ENCODE measurements at regions not wholly inside any gene's neighbourhood (a gene's known extent, or its start where the extent isn't known, plus 50 kb on each side); places are given as distances from the start of the nearest gene placed in this dataset.

DNA sequence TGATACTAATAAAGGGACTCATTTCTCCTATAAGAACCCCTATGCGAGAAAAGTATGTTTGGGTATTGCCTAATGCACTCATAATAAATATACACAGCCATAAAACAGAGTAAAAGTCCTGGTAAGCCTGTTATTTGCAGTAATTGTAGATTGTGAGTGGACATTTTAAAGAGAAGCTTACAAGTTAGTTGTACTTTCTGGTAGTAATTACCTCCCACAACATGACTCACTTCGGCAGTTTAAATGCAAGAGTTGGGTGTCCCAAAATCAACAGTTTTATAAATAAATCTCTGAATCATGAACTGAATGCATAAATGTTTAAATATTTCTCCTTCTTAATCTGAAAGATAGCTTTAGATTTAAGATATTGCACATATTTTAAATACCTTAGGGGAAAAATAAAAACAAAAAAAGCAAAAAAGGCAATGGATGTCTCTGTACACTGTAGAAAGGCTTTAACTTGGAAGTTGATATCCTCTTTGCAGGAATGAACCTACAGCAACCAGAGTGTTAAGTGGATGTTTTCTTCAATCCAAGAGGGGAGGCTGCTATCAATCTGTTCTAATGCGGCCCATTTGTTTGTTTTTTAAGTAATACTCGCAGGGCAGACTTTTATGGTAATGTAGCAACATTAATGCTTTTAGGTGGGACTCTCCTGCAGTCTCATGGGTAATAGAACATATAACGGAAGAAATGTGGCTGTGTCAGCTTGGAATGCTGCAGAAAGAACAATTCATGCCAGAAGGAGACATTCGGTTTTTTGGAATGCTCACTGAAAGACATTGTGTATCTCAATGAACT lies 57.3 kb upstream of the ZEB1 start:
- no peak overlapping the region for H3K18ac ChIP-seq (ENCODE audit: low read length)
- H3K23ac ChIP-seq (ENCODE audit: low read length): no peak overlapping the region
- no peak overlapping the region for H3K9ac ChIP-seq (ENCODE audit: low read length)
- no peaks in the 10 kb centered on the region for H3K79me2 ChIP-seq (ENCODE audit: control insufficient read depth, insufficient read depth, low read length, poor library complexity)
- no peak overlapping the region for H2BK12ac ChIP-seq (ENCODE audit: low read length)
- H3K9me3 ChIP-seq (ENCODE audit: insufficient read depth, low read depth, low read length): no peaks in the 10 kb centered on the region
- no peaks in the 10 kb centered on the region for H3K27me3 ChIP-seq (ENCODE audit: insufficient read depth, low read length)
- H3K79me1 ChIP-seq (ENCODE audit: low read length): no peaks in the 10 kb centered on the region
- H2AFZ ChIP-seq (ENCODE audit: insufficient read depth, low read length, poor library complexity): no peak overlapping the region
- no peak overlapping the region for H4K8ac ChIP-seq (ENCODE audit: low read depth, low read length)
- no peak overlapping the region for H2BK120ac ChIP-seq (ENCODE audit: insufficient read depth, low read length, poor library complexity)
- no peaks in the 10 kb centered on the region for H3K4me1 ChIP-seq (ENCODE audit: control insufficient read depth in 1 of 2, insufficient read depth in 2 of 2, low read length in 2 of 2)
- no peak overlapping the region for H3K4ac ChIP-seq (ENCODE audit: low read depth, low read length)
- no peak overlapping the region for H4K91ac ChIP-seq (ENCODE audit: low read depth, low read length)
- H2AK5ac ChIP-seq (ENCODE audit: low read length): no peak overlapping the region
- no peak overlapping the region for H2BK5ac ChIP-seq (ENCODE audit: low read depth, low read length, poor library complexity)
- no peak overlapping the region for H3K4me3 ChIP-seq (ENCODE audit: low read depth, low read length)
- no peak overlapping the region for H3K14ac ChIP-seq (ENCODE audit: low read length)
- H3K27ac ChIP-seq (ENCODE audit: low read depth, low read length): no peak overlapping the region
- no peak overlapping the region for H4K12ac ChIP-seq (ENCODE audit: low read depth, low read length)
- WGBS (ENCODE audit: extremely low coverage, insufficient coverage, insufficient read length): no CpG with 5 or more reads among the region's 6 CpGs
- H3K4me2 ChIP-seq (ENCODE audit: low read length): no peak overlapping the region
- DNase-seq: no peak
- H3K36me3 ChIP-seq (ENCODE audit: control insufficient read depth in 1 of 2, insufficient read depth in 2 of 2, low read length in 2 of 2): no peaks in the 10 kb centered on the region

- no peak overlapping the region for H4K12ac ChIP-seq (ENCODE audit: low read depth, low read length)
Measured at GRCh38 chr10:31262672-31263071, 56.3 kb upstream of the ZEB1 start.

GRCh38 chr10:31263903-31264302 lies 55.1 kb upstream of the ZEB1 start:
- no peak overlapping the region for H2AK5ac ChIP-seq (ENCODE audit: low read length)
- no peak overlapping the region for H2BK5ac ChIP-seq (ENCODE audit: low read depth, low read length, poor library complexity)
- no peak overlapping the region for H4K8ac ChIP-seq (ENCODE audit: low read depth, low read length)
- H3K23ac ChIP-seq (ENCODE audit: low read length): no peak overlapping the region
- H4K91ac ChIP-seq (ENCODE audit: low read depth, low read length): no peak overlapping the region
- no peaks in the 10 kb centered on the region for H3K4me1 ChIP-seq (ENCODE audit: control insufficient read depth in 1 of 2, insufficient read depth in 2 of 2, low read length in 2 of 2)
- no CpG with 5 or more reads among the region's 5 CpGs for WGBS (ENCODE audit: extremely low coverage, insufficient coverage, insufficient read length)
- no peak overlapping the region for H3K4ac ChIP-seq (ENCODE audit: low read depth, low read length)
- no peaks in the 10 kb centered on the region for H3K79me2 ChIP-seq (ENCODE audit: control insufficient read depth, insufficient read depth, low read length, poor library complexity)
- no peaks in the 10 kb centered on the region for H3K79me1 ChIP-seq (ENCODE audit: low read length)
- H2AFZ ChIP-seq (ENCODE audit: insufficient read depth, low read length, poor library complexity): no peak overlapping the region
- no peak overlapping the region for H3K4me2 ChIP-seq (ENCODE audit: low read length)
- no peak for DNase-seq
- no peaks in the 10 kb centered on the region for H3K9me3 ChIP-seq (ENCODE audit: insufficient read depth, low read depth, low read length)
- H3K14ac ChIP-seq (ENCODE audit: low read length): no peak overlapping the region
- H3K4me3 ChIP-seq (ENCODE audit: low read depth, low read length): no peak overlapping the region
- no peaks in the 10 kb centered on the region for H3K36me3 ChIP-seq (ENCODE audit: control insufficient read depth in 1 of 2, insufficient read depth in 2 of 2, low read length in 2 of 2)
- H2BK120ac ChIP-seq (ENCODE audit: insufficient read depth, low read length, poor library complexity): no peak overlapping the region
- no peak overlapping the region for H3K18ac ChIP-seq (ENCODE audit: low read length)
- H4K12ac ChIP-seq (ENCODE audit: low read depth, low read length): no peak overlapping the region
- no peak overlapping the region for H3K27ac ChIP-seq (ENCODE audit: low read depth, low read length)
- H3K27me3 ChIP-seq (ENCODE audit: insufficient read depth, low read length): no peaks in the 10 kb centered on the region
- H2BK12ac ChIP-seq (ENCODE audit: low read length): no peak overlapping the region
- no peak overlapping the region for H3K9ac ChIP-seq (ENCODE audit: low read length)

More at GRCh38 chr10:31262672-31263071, 56.3 kb upstream of the ZEB1 start:
- no peak overlapping the region for H3K27ac ChIP-seq (ENCODE audit: low read depth, low read length)
- H3K9ac ChIP-seq (ENCODE audit: low read length): no peak overlapping the region
- no peaks in the 10 kb centered on the region for H3K27me3 ChIP-seq (ENCODE audit: insufficient read depth, low read length)
- H3K4me2 ChIP-seq (ENCODE audit: low read length): no peak overlapping the region
- H4K8ac ChIP-seq (ENCODE audit: low read depth, low read length): no peak overlapping the region
- H2BK5ac ChIP-seq (ENCODE audit: low read depth, low read length, poor library complexity): no peak overlapping the region
- H3K4me3 ChIP-seq (ENCODE audit: low read depth, low read length): no peak overlapping the region
- no peak for DNase-seq
- no peak overlapping the region for H4K91ac ChIP-seq (ENCODE audit: low read depth, low read length)
- no peak overlapping the region for H3K23ac ChIP-seq (ENCODE audit: low read length)
- H3K79me1 ChIP-seq (ENCODE audit: low read length): no peaks in the 10 kb centered on the region
- no peak overlapping the region for H3K4ac ChIP-seq (ENCODE audit: low read depth, low read length)
- H2BK12ac ChIP-seq (ENCODE audit: low read length): no peak overlapping the region
- H3K18ac ChIP-seq (ENCODE audit: low read length): no peak overlapping the region
- H3K4me1 ChIP-seq (ENCODE audit: control insufficient read depth in 1 of 2, insufficient read depth in 2 of 2, low read length in 2 of 2): no peaks in the 10 kb centered on the region
- no peak overlapping the region for H2BK120ac ChIP-seq (ENCODE audit: insufficient read depth, low read length, poor library complexity)
- H3K79me2 ChIP-seq (ENCODE audit: control insufficient read depth, insufficient read depth, low read length, poor library complexity): no peaks in the 10 kb centered on the region
- no peak overlapping the region for H2AFZ ChIP-seq (ENCODE audit: insufficient read depth, low read length, poor library complexity)
- H3K9me3 ChIP-seq (ENCODE audit: insufficient read depth, low read depth, low read length): no peaks in the 10 kb centered on the region
- H3K36me3 ChIP-seq (ENCODE audit: control insufficient read depth in 1 of 2, insufficient read depth in 2 of 2, low read length in 2 of 2): no peaks in the 10 kb centered on the region
- no CpG with 5 or more reads among the region's 2 CpGs for WGBS (ENCODE audit: extremely low coverage, insufficient coverage, insufficient read length)
- no peak overlapping the region for H3K14ac ChIP-seq (ENCODE audit: low read length)
- no peak overlapping the region for H2AK5ac ChIP-seq (ENCODE audit: low read length)

GRCh38 chr10:31268444-31269303 lies 50.3 kb upstream of the ZEB1 start:
- H2BK5ac ChIP-seq (ENCODE audit: low read depth, low read length, poor library complexity): no peak overlapping the region
- H3K18ac ChIP-seq (ENCODE audit: low read length): no peak overlapping the region
- H3K9me3 ChIP-seq (ENCODE audit: insufficient read depth, low read depth, low read length): no peaks in the 10 kb centered on the region
- no peak overlapping the region for H3K4me3 ChIP-seq (ENCODE audit: low read depth, low read length)
- no peak overlapping the region for H2BK120ac ChIP-seq (ENCODE audit: insufficient read depth, low read length, poor library complexity)
- H3K79me2 ChIP-seq (ENCODE audit: control insufficient read depth, insufficient read depth, low read length, poor library complexity): no peaks in the 10 kb centered on the region
- H4K8ac ChIP-seq (ENCODE audit: low read depth, low read length): no peak overlapping the region
- no peak overlapping the region for H4K12ac ChIP-seq (ENCODE audit: low read depth, low read length)
- no peak overlapping the region for H2AFZ ChIP-seq (ENCODE audit: insufficient read depth, low read length, poor library complexity)
- H4K91ac ChIP-seq (ENCODE audit: low read depth, low read length): no peak overlapping the region
- H3K36me3 ChIP-seq (ENCODE audit: control insufficient read depth in 1 of 2, insufficient read depth in 2 of 2, low read length in 2 of 2): no peaks in the 10 kb centered on the region
- no peak for DNase-seq
- H3K4me2 ChIP-seq (ENCODE audit: low read length): no peak overlapping the region
- H3K79me1 ChIP-seq (ENCODE audit: low read length): no peaks in the 10 kb centered on the region
- H3K23ac ChIP-seq (ENCODE audit: low read length): no peak overlapping the region
- H2BK12ac ChIP-seq (ENCODE audit: low read length): no peak overlapping the region
- no peak overlapping the region for H2AK5ac ChIP-seq (ENCODE audit: low read length)
- no peak overlapping the region for H3K9ac ChIP-seq (ENCODE audit: low read length)
- no peak overlapping the region for H3K4ac ChIP-seq (ENCODE audit: low read depth, low read length)
- H3K14ac ChIP-seq (ENCODE audit: low read length): no peak overlapping the region
- WGBS (ENCODE audit: extremely low coverage, insufficient coverage, insufficient read length): no CpG with 5 or more reads among the region's 12 CpGs
- H3K4me1 ChIP-seq (ENCODE audit: control insufficient read depth in 1 of 2, insufficient read depth in 2 of 2, low read length in 2 of 2): no peaks in the 10 kb centered on the region
- no peaks in the 10 kb centered on the region for H3K27me3 ChIP-seq (ENCODE audit: insufficient read depth, low read length)
- H3K27ac ChIP-seq (ENCODE audit: low read depth, low read length): no peak overlapping the region
